T-helper 2 cell treated with Interferon-gamma antibody and Interleukin-4, amounts not matched to agents 100 ng/mL and 5 ng/mL, for 36 hours (primary cell): ENCODE measurements at regions not wholly inside any gene's neighbourhood (a gene's known extent, or its start where the extent isn't known, plus 50 kb on each side); places are given as distances from the start of the nearest gene placed in this dataset.
"Not testable (repeated sequence)": the region's sequence is repeated elsewhere in the genome, so short reads cannot be mapped to it uniquely, and the experiment has no call there.

Experiments used
- intact Hi-C: fragments of 100-400 bp; cut with micrococcal nuclease; formaldehyde crosslinking; loops from one replicate; pipeline ENCODE4 v1.15.1; 2023

- intact Hi-C loops, result no loop called here
These were observed 387.6 kb downstream of the LTN1 start for GRCh38 chr21:28604946-28605537.

GRCh38 chr21:28602546-28602945, 390.1 kb downstream of the LTN1 start:
- intact Hi-C loops, result no loop called here

GRCh38 chr21:28598214-28598613, 394.5 kb downstream of the LTN1 start:
- intact Hi-C loops, result no loop called here

GRCh38 chr21:28592205-28592865, 400.3 kb downstream of the LTN1 start:
- intact Hi-C loops, result no loop called here

- intact Hi-C loops, result no loop called here
These were observed 402.0 kb downstream of the LTN1 start for GRCh38 chr21:28590676-28591075.

GRCh38 chr21:28590026-28590425, 402.7 kb downstream of the LTN1 start:
- intact Hi-C loops, result no loop called here

GRCh38 chr21:28588997-28589396, 403.7 kb downstream of the LTN1 start:
- intact Hi-C loops, result no loop called here

GRCh38 chr21:28587748-28588147, 404.9 kb downstream of the LTN1 start:
- intact Hi-C loops, result no loop called here

- intact Hi-C loops, result no loop called here
These were observed 410.7 kb downstream of the LTN1 start for GRCh38 chr21:28581976-28582375.

- intact Hi-C loops, result not testable (repeated sequence)
These were observed 411.4 kb downstream of the LTN1 start for GRCh38 chr21:28581311-28581731.

GRCh38 chr21:28580585-28580984, 412.1 kb downstream of the LTN1 start:
- intact Hi-C loops, result no loop called here

- intact Hi-C loops, result no loop called here
These were observed 412.6 kb downstream of the LTN1 start for GRCh38 chr21:28579986-28580550.

GRCh38 chr21:28568692-28569091, 424.0 kb downstream of the LTN1 start:
- intact Hi-C loops, result no loop called here

- intact Hi-C loops, result not testable (repeated sequence)
These were observed 428.7 kb downstream of the LTN1 start for GRCh38 chr21:28563933-28564332.

GRCh38 chr21:28561772-28562171, 430.9 kb downstream of the LTN1 start:
- intact Hi-C loops, result no loop called here

- intact Hi-C loops, result no loop called here
These were observed 437.8 kb downstream of the LTN1 start for GRCh38 chr21:28554660-28555475.

- intact Hi-C loops, result no loop called here
These were observed 442.4 kb downstream of the LTN1 start for GRCh38 chr21:28550057-28550825.

- intact Hi-C loops, result no loop called here
These were observed 444.4 kb downstream of the LTN1 start for GRCh38 chr21:28548291-28548690.

GRCh38 chr21:28547766-28548165, 444.9 kb downstream of the LTN1 start:
- intact Hi-C loops, result no loop called here

- intact Hi-C loops, result no loop called here
These were observed 448.7 kb downstream of the LTN1 start for GRCh38 chr21:28543975-28544374.

- intact Hi-C loops, result no loop called here
These were observed 451.1 kb downstream of the LTN1 start for GRCh38 chr21:28541371-28542112.
